Neuronal stem cell (in vitro differentiated cells): ENCODE measurements at regions not wholly inside any gene's neighbourhood (a gene's known extent, or its start where the extent isn't known, plus 50 kb on each side); places are given as distances from the start of the nearest gene placed in this dataset.

Experiments used
- DNase-seq: peaks from one replicate; pipeline ENCODE4 v3.0.0-alpha.2; 2013; ENCODE audit warnings: low spot score
- H2AFZ ChIP-seq: one replicate; pipeline ENCODE4 v1.6.1; 2013; ENCODE audit warnings: mild to moderate bottlenecking, low read length, inconsistent platforms
- H2AK5ac ChIP-seq: 2 replicates; pipeline ENCODE4 v1.6.1; 2013; ENCODE audit warnings: low read depth, mild to moderate bottlenecking, inconsistent platforms, low read length, moderate library complexity, mixed read lengths
- H2BK120ac ChIP-seq: 2 replicates; pipeline ENCODE4 v1.6.1; 2013; ENCODE audit warnings: low read depth, mild to moderate bottlenecking, inconsistent platforms, low read length, moderate library complexity, mixed read lengths
- H2BK12ac ChIP-seq: one replicate; pipeline ENCODE4 v1.6.1; 2013; ENCODE audit warnings: low read length, inconsistent platforms
- H2BK15ac ChIP-seq: 2 replicates; pipeline ENCODE4 v1.6.1; 2013; ENCODE audit warnings: mild to moderate bottlenecking, low read length, inconsistent platforms, mixed read lengths
- H2BK5ac ChIP-seq: one replicate; pipeline ENCODE4 v1.6.1; 2013; ENCODE audit warnings: inconsistent platforms, mild to moderate bottlenecking, low read length, moderate library complexity
- H3K14ac ChIP-seq: one replicate; pipeline ENCODE4 v1.6.1; 2013; ENCODE audit warnings: low read length, inconsistent platforms
- H3K18ac ChIP-seq: 2 replicates; pipeline ENCODE4 v1.6.1; 2013; ENCODE audit warnings: low read length, inconsistent platforms
- H3K23ac ChIP-seq: 2 replicates; pipeline ENCODE4 v1.6.1; 2013; ENCODE audit warnings: low read depth, mild to moderate bottlenecking, mixed read lengths, low read length, inconsistent platforms; ENCODE audit not compliant: poor library complexity
- H3K27ac ChIP-seq: replicated peaks from 3 replicates; pipeline ENCODE4 v1.5.1; 2013; ENCODE audit warnings: low read length, inconsistent platforms
- H3K27me3 ChIP-seq, 3 experiments: 2 replicates each; pipeline ENCODE4 v1.6.1; 2013; ENCODE audit warnings: low read length in 3 of 3, mild to moderate bottlenecking in 2 of 3, inconsistent platforms in 1 of 3, low read depth in 1 of 3, mixed read lengths in 1 of 3, moderate library complexity in 1 of 3; ENCODE audit not compliant: control insufficient read depth in 3 of 3, insufficient read depth in 3 of 3
- H3K36me3 ChIP-seq, 2 donors: replicated peaks in 1 of 2; 2 replicates each; pipeline ENCODE4 v1.6.1; 2013; ENCODE audit warnings: low read length in 2 of 2; ENCODE audit not compliant: control insufficient read depth in 2 of 2, insufficient read depth in 2 of 2
- H3K4ac ChIP-seq: 2 replicates; pipeline ENCODE4 v1.6.1; 2013; ENCODE audit warnings: inconsistent platforms, mild to moderate bottlenecking, low read length, moderate library complexity
- H3K4me1 ChIP-seq, 2 donors: 1 replicate in 1 of 2; 2 replicates in 1 of 2; pipeline ENCODE4 v1.6.1; 2013; ENCODE audit warnings: low read length in 2 of 2, low read depth in 1 of 2; ENCODE audit not compliant: control insufficient read depth in 2 of 2, insufficient read depth in 1 of 2
- H3K4me2 ChIP-seq: one replicate; pipeline ENCODE4 v1.6.1; 2013; ENCODE audit warnings: mild to moderate bottlenecking, low read length, inconsistent platforms; ENCODE audit not compliant: insufficient read depth, poor library complexity, severe bottlenecking
- H3K4me3 ChIP-seq, 2 donors: 2 replicates each; pipeline ENCODE4 v1.5.1; 2013; ENCODE audit warnings: low read length in 2 of 2, mild to moderate bottlenecking in 2 of 2, inconsistent platforms in 1 of 2, moderate library complexity in 1 of 2
- H3K79me1 ChIP-seq: one replicate; pipeline ENCODE4 v1.6.1; 2013; ENCODE audit warnings: low read depth, mild to moderate bottlenecking, inconsistent platforms, low read length, moderate library complexity
- H3K9ac ChIP-seq: one replicate; pipeline ENCODE4 v1.6.1; 2013; ENCODE audit warnings: mild to moderate bottlenecking, low read depth, low read length, inconsistent platforms; ENCODE audit not compliant: poor library complexity
- H3K9me3 ChIP-seq, 2 donors: replicated peaks in 1 of 2; 2 replicates each; pipeline versions ENCODE3 to v1.6.1; 2013; ENCODE audit warnings: low read length in 2 of 2, mild to moderate bottlenecking in 2 of 2, inconsistent platforms in 1 of 2, low read depth in 1 of 2, mixed read lengths in 1 of 2, moderate library complexity in 1 of 2; ENCODE audit not compliant: control insufficient read depth in 2 of 2, insufficient read depth in 1 of 2
- H4K8ac ChIP-seq: one replicate; pipeline ENCODE4 v1.6.1; 2013; ENCODE audit warnings: low read depth, mild to moderate bottlenecking, inconsistent platforms, low read length, moderate library complexity
- H4K91ac ChIP-seq: one replicate; pipeline ENCODE4 v1.6.1; 2013; ENCODE audit warnings: low read length, low read depth, mild to moderate bottlenecking, inconsistent platforms; ENCODE audit not compliant: poor library complexity
- WGBS, 2 donors: extraction: QIAGEN DNeasy Blood & Tissue Kit; methylation state at CpG; one replicate each; pipeline ENCODE4 v1.1.7; 2013; ENCODE audit warnings: missing lambda C conversion rate in 2 of 2, mixed read lengths in 1 of 2; ENCODE audit not compliant: insufficient read length in 2 of 2, insufficient replicate concordance in 1 of 2; ENCODE audit errors: extremely low coverage in 2 of 2; 5-methylcytosine and 5-hydroxymethylcytosine counted together

- H3K14ac ChIP-seq: no peak overlapping the region
- no peak overlapping the region for H3K27ac ChIP-seq
- H3K9me3 ChIP-seq: no peaks in the 10 kb centered on the region
- no peak overlapping the region for H2BK15ac ChIP-seq
- no peak overlapping the region for H4K91ac ChIP-seq
- no peak overlapping the region for H2BK12ac ChIP-seq
- no peaks in the 10 kb centered on the region for H3K79me1 ChIP-seq
- no peak overlapping the region for H2BK120ac ChIP-seq
- no peak overlapping the region for H3K23ac ChIP-seq
- no CpG with 5 or more reads among the region's 1 CpG for WGBS, 2 donors
- H2AK5ac ChIP-seq: no peak overlapping the region
- no peak overlapping the region for H3K4me2 ChIP-seq
- no peak overlapping the region for H2AFZ ChIP-seq
- no peak overlapping the region for H3K9ac ChIP-seq
- DNase-seq: no peak
- H3K36me3 ChIP-seq: no peaks in the 10 kb centered on the region
- no peak overlapping the region for H2BK5ac ChIP-seq
- no peaks in the 10 kb centered on the region for H3K27me3 ChIP-seq
- H3K4me3 ChIP-seq: no peak overlapping the region
- H3K18ac ChIP-seq: no peak overlapping the region
- no peak overlapping the region for H4K8ac ChIP-seq
- H3K4ac ChIP-seq: no peak overlapping the region
- no peaks in the 10 kb centered on the region for H3K4me1 ChIP-seq
Observed at GRCh38 chrX:26788402-26788998, 572.5 kb downstream of the MAGEB5 start.

GRCh38 chrX:26783512-26784225, 567.7 kb downstream of the MAGEB5 start:
- Histone ChIP-seq H3K27ac (no peak overlapping the region), H3K27me3 (no peaks in the 10 kb centered on the region), H2BK15ac (no peak overlapping the region), H3K4me2 (no peak overlapping the region), H2AFZ (no peak overlapping the region), H2BK120ac (no peak overlapping the region), H3K79me1 (no peaks in the 10 kb centered on the region), H3K18ac (no peak overlapping the region), H3K4ac (no peak overlapping the region), H3K9me3 (no peaks in the 10 kb centered on the region), H2BK12ac (no peak overlapping the region), H2AK5ac (no peak overlapping the region), H3K36me3 (no peaks in the 10 kb centered on the region), H3K4me3 (no peak overlapping the region), H4K8ac (no peak overlapping the region), H2BK5ac (no peak overlapping the region), H3K4me1 (no peaks in the 10 kb centered on the region), H3K9ac (no peak overlapping the region), H3K23ac (no peak overlapping the region), H3K14ac (no peak overlapping the region), H4K91ac (no peak overlapping the region)
- no CpG with 5 or more reads among the region's 10 CpGs for WGBS, 2 donors
- DNase-seq: peak; percentile 0

DNA sequence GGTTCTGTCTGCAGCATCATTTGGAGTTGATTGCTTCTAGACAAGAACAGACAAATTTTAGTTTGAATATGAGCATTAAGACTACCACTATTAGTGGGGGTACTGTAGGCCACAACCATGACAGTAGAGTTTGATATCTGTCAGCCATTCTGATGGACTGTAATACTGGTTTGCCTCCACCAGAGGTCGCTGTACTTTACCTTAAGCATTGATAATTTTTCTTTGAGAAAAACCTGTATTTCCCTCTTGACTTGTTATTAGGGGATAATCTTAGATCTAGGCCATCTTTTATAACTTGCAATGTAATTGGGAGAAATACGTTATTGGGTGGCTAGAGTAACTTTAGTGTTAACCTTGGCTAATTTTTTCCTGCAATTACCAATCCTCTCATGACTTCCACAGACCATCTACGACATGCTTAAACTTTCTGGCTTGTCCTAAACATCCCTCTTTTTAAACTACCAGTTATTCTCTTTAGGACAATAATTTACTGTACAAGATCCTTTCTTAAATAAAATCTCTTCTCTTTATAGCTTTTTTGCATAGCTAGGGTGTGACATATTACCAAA, 562.4 kb downstream of the MAGEB5 start:
- no peak overlapping the region for H2BK5ac ChIP-seq
- H4K91ac ChIP-seq: no peak overlapping the region
- H3K27me3 ChIP-seq: no peaks in the 10 kb centered on the region
- no peak overlapping the region for H3K23ac ChIP-seq
- H4K8ac ChIP-seq: no peak overlapping the region
- no peak overlapping the region for H2AK5ac ChIP-seq
- H2BK12ac ChIP-seq: no peak overlapping the region
- no CpG with 5 or more reads among the region's 3 CpGs for WGBS, 2 donors
- DNase-seq: peak; percentile 0
- no peak overlapping the region for H3K27ac ChIP-seq
- H3K4me1 ChIP-seq: no peaks in the 10 kb centered on the region
- no peaks in the 10 kb centered on the region for H3K79me1 ChIP-seq
- H2AFZ ChIP-seq: no peak overlapping the region
- no peak overlapping the region for H3K4me2 ChIP-seq
- no peak overlapping the region for H2BK15ac ChIP-seq
- H3K9me3 ChIP-seq: peaks cover 3 to 5% of the 10 kb centered on the region in 2 donors
- H3K36me3 ChIP-seq: no peaks in the 10 kb centered on the region
- H3K14ac ChIP-seq: no peak overlapping the region
- no peak overlapping the region for H2BK120ac ChIP-seq
- no peak overlapping the region for H3K4me3 ChIP-seq
- H3K9ac ChIP-seq: no peak overlapping the region
- no peak overlapping the region for H3K18ac ChIP-seq
- no peak overlapping the region for H3K4ac ChIP-seq

DNA sequence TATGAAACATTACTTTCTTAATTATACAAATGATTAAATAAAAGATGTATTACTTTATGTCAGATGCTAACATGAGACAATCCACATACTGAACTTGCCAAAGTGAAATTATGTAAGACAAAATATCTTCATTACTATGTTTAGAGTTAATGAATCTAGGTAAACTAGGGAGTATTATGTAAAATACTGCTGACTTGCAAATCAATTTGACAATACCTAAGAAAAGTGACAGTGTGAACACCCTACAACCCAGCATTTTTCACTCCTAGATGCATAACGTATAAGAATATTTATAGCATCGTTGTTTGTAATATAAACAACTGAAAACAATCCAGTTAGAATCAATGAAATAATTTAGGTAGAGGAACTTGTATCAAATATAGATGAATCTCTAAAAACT, 546.3 kb downstream of the MAGEB5 start:
- Histone ChIP-seq H3K9ac (no peak overlapping the region), H2BK12ac (no peak overlapping the region), H2BK5ac (no peak overlapping the region), H2AK5ac (no peak overlapping the region), H3K27ac (no peak overlapping the region), H3K23ac (no peak overlapping the region), H2BK120ac (no peak overlapping the region), H3K18ac (no peak overlapping the region), H2AFZ (no peak overlapping the region), H3K4me2 (no peak overlapping the region), H3K4ac (no peak overlapping the region), H3K14ac (no peak overlapping the region), H3K36me3 (no peaks in the 10 kb centered on the region), H4K8ac (no peak overlapping the region), H3K27me3 (no peaks in the 10 kb centered on the region), H4K91ac (no peak overlapping the region), H3K4me1 (no peaks in the 10 kb centered on the region), H3K9me3 (no peaks in the 10 kb centered on the region), H3K4me3 (no peak overlapping the region), H3K79me1 (no peaks in the 10 kb centered on the region), H2BK15ac (no peak overlapping the region)
- WGBS, 2 donors: no CpG with 5 or more reads among the region's 2 CpGs
- DNase-seq: no peak
